SK-N-SH treated with all-trans-retinoic acid at 6 μM for 48 hours (cell line): ENCODE measurements at regions not wholly inside any gene's neighbourhood (a gene's known extent, or its start where the extent isn't known, plus 50 kb on each side); places are given as distances from the start of the nearest gene placed in this dataset.

Experiments
- CSDC2 ChIP-seq: fragments of 250-450 bp; sonication (Bioruptor Pico); IDR thresholded peaks from 2 replicates; pipeline ENCODE4 v1.5.0; 2020; ENCODE audit warnings: mild to moderate bottlenecking, moderate library complexity
- CSRNP3 ChIP-seq: fragments of 250-450 bp; sonication (Bioruptor Pico); IDR thresholded peaks from 2 replicates; pipeline ENCODE4 v1.5.1; 2021; ENCODE audit warnings: mild to moderate bottlenecking, moderate library complexity
- OSR1 ChIP-seq: fragments of 250-450 bp; sonication (Bioruptor Pico); IDR thresholded peaks from 2 replicates; pipeline ENCODE4 v1.8.0; 2022; ENCODE audit warnings: moderate library complexity, mild to moderate bottlenecking, inconsistent platforms
- PATZ1 ChIP-seq: fragments of 250-450 bp; sonication (Bioruptor Pico); IDR thresholded peaks from 2 replicates; pipeline ENCODE4 v1.8.0; 2020; ENCODE audit warnings: mild to moderate bottlenecking, moderate library complexity, borderline replicate concordance
- PPARA ChIP-seq: fragments of 250-450 bp; sonication (Bioruptor Pico); IDR thresholded peaks from 2 replicates; pipeline ENCODE4 v1.5.0; 2020; ENCODE audit warnings: mild to moderate bottlenecking, borderline replicate concordance
- RARB ChIP-seq: fragments of 250-450 bp; sonication (Bioruptor Pico); IDR thresholded peaks from 2 replicates; pipeline ENCODE4 v1.8.0; 2021; ENCODE audit warnings: mild to moderate bottlenecking, moderate library complexity
- SNAI2 ChIP-seq: fragments of 250-450 bp; sonication (Bioruptor Pico); IDR thresholded peaks from 2 replicates; pipeline ENCODE4 v1.5.0; 2020; ENCODE audit warnings: mild to moderate bottlenecking, moderate library complexity
- TOX ChIP-seq: fragments of 250-450 bp; sonication (Bioruptor Pico); IDR thresholded peaks from 2 replicates; pipeline ENCODE4 v1.8.0; 2021; ENCODE audit warnings: mild to moderate bottlenecking, moderate library complexity, borderline replicate concordance
- TSHZ2 ChIP-seq: fragments of 250-450 bp; sonication (Bioruptor Pico); IDR thresholded peaks from 2 replicates; pipeline ENCODE4 v1.5.0; 2020; ENCODE audit warnings: mild to moderate bottlenecking, moderate library complexity
- ZFP3 ChIP-seq: fragments of 250-450 bp; sonication (Bioruptor Pico); IDR thresholded peaks from 2 replicates; pipeline ENCODE4 v1.5.0; 2020; ENCODE audit warnings: mild to moderate bottlenecking, moderate library complexity
- ZNF565 ChIP-seq: fragments of 450-650 bp; formaldehyde crosslinking; conservative IDR thresholded peaks from 2 replicates; pipeline ENCODE4 v1.5.0; 2020; ENCODE audit warnings: low read depth, mild to moderate bottlenecking, moderate library complexity
- ZNF70 ChIP-seq: fragments of 450-650 bp; formaldehyde crosslinking; IDR thresholded peaks from 2 replicates; pipeline ENCODE4 v1.5.0; 2020; ENCODE audit warnings: mild to moderate bottlenecking, moderate library complexity
- ZNF8 ChIP-seq: fragments of 450-650 bp; formaldehyde crosslinking; IDR thresholded peaks from 2 replicates; pipeline ENCODE4 v1.5.0; 2020; ENCODE audit warnings: mild to moderate bottlenecking, moderate library complexity

GRCh38 chr16:64004116-64004515, 1117.7 kb downstream of the CDH11 start:
- no peak for TF ChIP-seq ZNF70 (CRISPR knock-in tag)
- TF ChIP-seq SNAI2 (CRISPR knock-in tag): no peak
- no peak for TF ChIP-seq CSRNP3 (CRISPR knock-in tag)
- no peak for TF ChIP-seq TSHZ2 (CRISPR knock-in tag)
- no peak for TF ChIP-seq PPARA
- TF ChIP-seq PATZ1: no peak
- TF ChIP-seq RARB (CRISPR knock-in tag): no peak
- TF ChIP-seq TOX (CRISPR knock-in tag): no peak
- TF ChIP-seq ZNF565 (CRISPR knock-in tag): no peak
- no peak for TF ChIP-seq ZNF8 (CRISPR knock-in tag)
- no peak for TF ChIP-seq CSDC2 (CRISPR knock-in tag)
- TF ChIP-seq OSR1: no peak
- no peak for TF ChIP-seq ZFP3 (CRISPR knock-in tag)
